ENCODE measurements at regions not wholly inside any gene's neighbourhood (a gene's known extent, or its start where the extent isn't known, plus 50 kb on each side); places are given as distances from the start of the nearest gene placed in this dataset.

DNA sequence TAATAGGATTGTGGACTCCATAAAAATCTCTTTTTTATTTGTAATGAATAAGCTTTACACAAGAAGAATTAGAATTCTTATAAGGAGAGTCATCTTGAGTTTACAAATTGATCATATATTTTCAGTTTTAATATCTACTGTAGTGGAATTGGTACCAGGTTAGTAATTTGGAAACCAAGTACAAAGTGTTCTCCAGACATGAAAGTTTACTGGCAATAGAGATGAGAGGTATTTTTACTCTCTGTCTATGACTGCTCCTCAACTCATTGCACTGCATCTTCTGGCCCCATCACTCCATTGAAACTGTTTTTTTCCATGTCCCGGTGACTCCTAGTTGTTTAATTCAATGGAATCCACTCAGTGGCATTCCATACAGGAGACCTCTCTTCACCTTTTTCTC, 164.5 kb upstream of the SMIM30 start:
- TF ChIP-seq, protein P1, sequence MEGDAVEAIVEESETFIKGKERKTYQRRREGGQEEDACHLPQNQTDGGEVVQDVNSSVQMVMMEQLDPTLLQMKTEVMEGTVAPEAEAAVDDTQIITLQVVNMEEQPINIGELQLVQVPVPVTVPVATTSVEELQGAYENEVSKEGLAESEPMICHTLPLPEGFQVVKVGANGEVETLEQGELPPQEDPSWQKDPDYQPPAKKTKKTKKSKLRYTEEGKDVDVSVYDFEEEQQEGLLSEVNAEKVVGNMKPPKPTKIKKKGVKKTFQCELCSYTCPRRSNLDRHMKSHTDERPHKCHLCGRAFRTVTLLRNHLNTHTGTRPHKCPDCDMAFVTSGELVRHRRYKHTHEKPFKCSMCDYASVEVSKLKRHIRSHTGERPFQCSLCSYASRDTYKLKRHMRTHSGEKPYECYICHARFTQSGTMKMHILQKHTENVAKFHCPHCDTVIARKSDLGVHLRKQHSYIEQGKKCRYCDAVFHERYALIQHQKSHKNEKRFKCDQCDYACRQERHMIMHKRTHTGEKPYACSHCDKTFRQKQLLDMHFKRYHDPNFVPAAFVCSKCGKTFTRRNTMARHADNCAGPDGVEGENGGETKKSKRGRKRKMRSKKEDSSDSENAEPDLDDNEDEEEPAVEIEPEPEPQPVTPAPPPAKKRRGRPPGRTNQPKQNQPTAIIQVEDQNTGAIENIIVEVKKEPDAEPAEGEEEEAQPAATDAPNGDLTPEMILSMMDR (IDR thresholded peaks at IDR 0.05), result no peak
- TF ChIP-seq POLR2AphosphoS5 (IDR thresholded peaks at IDR 0.05), result no peak

Data from breast epithelium (tissue), 3 donors.